GM10248 (cell line): ENCODE measurements at regions not wholly inside any gene's neighbourhood (a gene's known extent, or its start where the extent isn't known, plus 50 kb on each side); places are given as distances from the start of the nearest gene placed in this dataset.

ENCODE experiments used
- CTCF ChIA-PET: fragments of 300-600 bp; sonication (Branson Sonifier 250); formaldehyde crosslinking; extraction: SDS; loops from one replicate; lab custom pipeline; 2021; ENCODE audit warnings: antibody characterized with exemption; lab: Yijun Ruan, JAX
- POLR2A ChIA-PET: fragments of 350-650 bp; sonication (Branson Sonifier 250); formaldehyde crosslinking; extraction: SDS; loops from one replicate; lab custom pipeline; 2020; ENCODE audit warnings: antibody characterized with exemption; lab: Yijun Ruan, JAX
- DNase-seq: peaks from one replicate; pipeline ENCODE4 v3.0.0; 2012; ENCODE audit errors: extremely low spot score
- CTCF ChIP-seq: IDR thresholded peaks from 2 replicates; pipeline ENCODE4 v1.5.1; 2012; ENCODE audit warnings: mild to moderate bottlenecking, low read depth; ENCODE audit errors: extremely low read depth, missing control alignments, control extremely low read depth

GRCh38 chr3:1979961-1980615 is 118.6 kb upstream of the CNTN4 start:
- DNase-seq, result no peak
- TF ChIP-seq CTCF, result no peak
- CTCF ChIA-PET, result no interaction called here
- POLR2A ChIA-PET, result no interaction called here

- no peak for TF ChIP-seq CTCF
- no peak for DNase-seq
- POLR2A ChIA-PET, result no interaction called here
- CTCF ChIA-PET, result no interaction called here
Measured at GRCh38 chr3:1987980-1988379, 110.7 kb upstream of the CNTN4 start.

GRCh38 chr3:1998739-1999138 is 99.9 kb upstream of the CNTN4 start:
- no peak for DNase-seq
- TF ChIP-seq CTCF, result no peak
- POLR2A ChIA-PET, result no interaction called here
- CTCF ChIA-PET, result interaction anchor here (1.0 kb wide), 1 partner anchor 23 kb away, joined by 3 read pairs; no protein-coding TSS in a partner anchor

- ChIA-PET CTCF (no interaction called here), POLR2A (no interaction called here)
- no peak for DNase-seq
- TF ChIP-seq CTCF, result no peak
Measured at GRCh38 chr3:2001306-2002108, 97.2 kb upstream of the CNTN4 start.

- POLR2A ChIA-PET, result no interaction called here
- TF ChIP-seq CTCF, result no peak
- CTCF ChIA-PET, result no interaction called here
- DNase-seq, result no peak
Measured at GRCh38 chr3:2023959-2024358, 74.7 kb upstream of the CNTN4 start.

GRCh38 chr3:2024713-2025112 is 74.0 kb upstream of the CNTN4 start:
- TF ChIP-seq CTCF, result no peak
- DNase-seq, result no peak
- ChIA-PET POLR2A (no interaction called here), CTCF (no interaction called here)
